ENCODE measurements at regions not wholly inside any gene's neighbourhood (a gene's known extent, or its start where the extent isn't known, plus 50 kb on each side); places are given as distances from the start of the nearest gene placed in this dataset.

DNA sequence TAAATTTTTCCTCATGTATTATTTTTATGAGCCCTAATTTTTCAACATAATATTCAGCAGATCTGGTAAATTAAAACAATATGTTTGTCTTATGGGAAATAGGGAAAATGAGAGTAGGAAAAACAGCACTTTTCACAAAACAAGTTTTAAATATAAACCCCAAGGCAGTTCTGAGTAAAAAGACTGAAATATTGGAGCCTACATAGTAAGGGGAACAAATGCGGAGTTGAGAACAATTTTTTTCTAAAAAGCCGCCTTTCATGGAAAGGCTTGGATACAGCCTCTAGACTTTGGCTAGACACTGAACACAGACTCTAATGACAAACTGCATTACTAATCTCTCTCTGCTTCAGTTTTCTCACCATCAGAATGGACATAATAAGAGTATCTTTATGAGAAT is 174.1 kb downstream of the NOL4 start:
- no peaks in the 10 kb centered on the region for H3K27me3 Mint-ChIP-seq (ENCODE audit: low read depth)
- no peak overlapping the region for H3K27ac Mint-ChIP-seq
- CTCF ChIA-PET = no interaction called here
- H3K4me3 Mint-ChIP-seq = no peak overlapping the region
- DNase-seq = no peak
- intact Hi-C loops (cut with micrococcal nuclease) = no loop called here
- H3K36me3 Mint-ChIP-seq (ENCODE audit: low read depth) = no peaks in the 10 kb centered on the region
- no peaks in the 10 kb centered on the region for H3K4me1 Mint-ChIP-seq (ENCODE audit: low read depth)
- H3K9me3 Mint-ChIP-seq = peaks cover 9% of the 10 kb centered on the region

DNA sequence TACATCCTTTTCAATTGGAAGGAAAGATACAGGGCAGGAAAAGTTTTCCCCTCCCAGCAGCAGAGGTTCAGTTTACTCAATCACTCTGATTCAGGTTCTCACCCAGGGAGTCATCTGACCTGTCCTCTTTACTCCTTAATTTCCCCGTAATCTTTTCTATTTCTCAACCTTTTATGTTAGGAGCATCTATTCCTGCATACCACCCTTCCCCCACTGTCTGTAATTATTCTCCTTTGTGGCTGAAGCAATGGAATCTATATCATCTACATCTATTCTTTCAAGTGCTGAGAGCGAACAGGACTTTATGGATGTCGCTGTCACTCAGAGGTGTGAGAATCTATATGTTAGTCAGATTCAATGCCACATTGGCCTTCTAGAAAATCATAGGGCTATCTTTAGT is 175.2 kb downstream of the NOL4 start:
- Mint-ChIP-seq H3K27me3 (ENCODE audit: low read depth) (no peaks in the 10 kb centered on the region), H3K36me3 (ENCODE audit: low read depth) (no peaks in the 10 kb centered on the region), H3K9me3 (peaks cover 2% of the 10 kb centered on the region), H3K4me3 (no peak overlapping the region), H3K27ac (no peak overlapping the region), H3K4me1 (ENCODE audit: low read depth) (no peaks in the 10 kb centered on the region)
- no peak for DNase-seq
- intact Hi-C loops (cut with micrococcal nuclease) = no loop called here
- CTCF ChIA-PET = no interaction called here

DNA sequence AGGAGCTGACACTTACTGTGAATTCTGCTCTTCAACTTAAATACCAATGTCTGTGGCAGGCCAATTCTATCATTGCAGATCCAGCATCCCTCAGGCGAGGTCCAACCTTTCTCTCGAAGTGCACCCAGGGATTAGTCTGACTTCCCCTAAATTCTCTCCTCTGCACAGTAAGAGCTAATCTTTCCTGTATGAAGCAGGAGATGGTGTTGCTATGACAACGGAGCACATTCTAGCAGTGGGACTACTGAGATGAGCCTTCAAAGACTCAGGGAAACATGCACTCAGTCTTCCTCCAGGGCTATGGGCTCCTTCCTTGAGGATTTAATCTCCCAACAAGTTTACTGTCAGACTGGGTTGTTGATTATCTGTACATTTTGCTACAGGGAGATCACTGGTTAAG is 176.3 kb downstream of the NOL4 start:
- Mint-ChIP-seq H3K4me1 (ENCODE audit: low read depth) (no peaks in the 10 kb centered on the region), H3K36me3 (ENCODE audit: low read depth) (no peaks in the 10 kb centered on the region), H3K27ac (no peak overlapping the region), H3K27me3 (ENCODE audit: low read depth) (no peaks in the 10 kb centered on the region), H3K9me3 (peaks cover 2% of the 10 kb centered on the region), H3K4me3 (no peak overlapping the region)
- intact Hi-C loops (cut with micrococcal nuclease) = no loop called here
- CTCF ChIA-PET = interaction anchor here (0.7 kb wide), 1 partner anchor 294 kb away, joined by 4 read pairs; no protein-coding TSS in a partner anchor
- no peak for DNase-seq

DNA sequence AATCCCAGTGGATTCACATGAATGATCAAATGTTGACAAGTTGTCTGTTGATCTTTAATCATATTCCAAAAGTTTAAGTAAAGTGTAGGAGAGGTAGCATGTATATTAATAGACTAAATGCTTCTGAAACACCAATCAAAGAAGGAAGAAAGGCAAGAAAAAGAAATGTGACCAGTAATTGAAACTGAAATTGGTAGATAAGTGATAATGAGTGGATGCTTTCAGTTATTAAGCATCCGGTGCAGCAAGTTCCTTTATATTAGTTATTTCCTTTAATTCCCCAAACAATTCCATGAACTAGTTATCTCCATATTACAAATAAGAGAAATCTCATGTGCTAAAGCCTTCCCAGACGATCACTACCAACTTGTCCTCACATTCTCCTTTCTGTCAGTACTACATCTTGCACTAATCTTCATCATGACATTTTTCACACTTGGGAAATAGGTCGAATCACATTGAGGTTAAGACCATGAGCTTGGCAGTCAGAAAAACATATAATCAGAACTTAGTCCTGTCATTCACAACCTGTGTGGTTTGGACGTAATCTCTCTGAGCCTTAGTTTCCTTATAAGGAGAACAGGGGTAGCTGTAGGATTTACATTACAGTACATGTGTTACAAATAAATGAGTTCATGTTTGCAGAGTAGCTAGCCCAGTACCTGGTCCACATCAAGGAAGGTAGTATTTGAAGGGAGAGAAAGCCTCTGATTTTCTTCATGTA is 182.1 kb downstream of the NOL4 start:
- H3K36me3 Mint-ChIP-seq (ENCODE audit: low read depth) = no peaks in the 10 kb centered on the region
- no peak overlapping the region for H3K4me3 Mint-ChIP-seq
- no peaks in the 10 kb centered on the region for H3K4me1 Mint-ChIP-seq (ENCODE audit: low read depth)
- no peaks in the 10 kb centered on the region for H3K27me3 Mint-ChIP-seq (ENCODE audit: low read depth)
- CTCF ChIA-PET = no interaction called here
- no peak for DNase-seq
- H3K9me3 Mint-ChIP-seq = peaks cover 5% of the 10 kb centered on the region
- intact Hi-C loops (cut with micrococcal nuclease) = no loop called here
- H3K27ac Mint-ChIP-seq = no peak overlapping the region

DNA sequence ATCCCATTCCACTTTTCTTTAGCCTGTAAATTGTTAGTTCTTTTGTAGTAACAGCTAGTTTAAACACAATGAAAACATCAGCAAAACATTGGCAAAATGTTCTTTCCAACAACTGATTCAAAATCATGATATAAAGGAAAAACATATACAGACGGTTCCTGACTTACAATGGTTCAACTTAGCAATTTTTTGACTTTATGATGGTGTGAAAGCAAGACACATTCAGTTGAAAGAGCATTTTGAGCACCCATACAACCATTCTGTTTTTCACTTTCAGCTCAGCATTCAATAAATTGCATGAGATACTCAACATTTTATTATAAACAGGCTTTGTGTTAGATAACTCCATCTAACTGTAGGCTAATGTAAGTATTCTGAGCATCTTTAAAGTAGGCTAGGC is 185.1 kb downstream of the NOL4 start:
- Mint-ChIP-seq H3K9me3 (peaks cover 5% of the 10 kb centered on the region), H3K27me3 (ENCODE audit: low read depth) (no peaks in the 10 kb centered on the region), H3K4me1 (ENCODE audit: low read depth) (no peaks in the 10 kb centered on the region), H3K27ac (no peak overlapping the region), H3K4me3 (no peak overlapping the region), H3K36me3 (ENCODE audit: low read depth) (no peaks in the 10 kb centered on the region)
- intact Hi-C loops (cut with micrococcal nuclease) = no loop called here
- CTCF ChIA-PET = no interaction called here
- no peak for DNase-seq

DNA sequence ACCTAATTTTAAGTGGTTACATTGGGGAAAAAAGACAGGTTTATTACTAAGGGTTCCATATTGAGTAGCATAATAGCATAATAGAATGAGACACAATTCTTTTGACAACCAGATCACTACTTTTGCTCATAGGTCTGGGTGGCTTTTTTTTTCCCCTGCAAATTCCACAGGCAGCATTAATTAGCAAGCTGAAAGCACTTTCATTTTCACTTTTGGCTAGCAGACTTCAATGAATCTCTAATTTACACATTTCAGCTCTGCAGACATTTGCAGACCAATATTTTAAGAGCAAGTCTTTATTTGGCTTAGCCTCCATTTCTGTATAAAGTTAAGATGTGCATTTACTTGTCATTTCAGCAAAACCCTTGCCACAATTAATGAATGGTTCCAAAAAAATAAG is 185.5 kb downstream of the NOL4 start:
- peaks cover 5% of the 10 kb centered on the region for H3K9me3 Mint-ChIP-seq

DNA sequence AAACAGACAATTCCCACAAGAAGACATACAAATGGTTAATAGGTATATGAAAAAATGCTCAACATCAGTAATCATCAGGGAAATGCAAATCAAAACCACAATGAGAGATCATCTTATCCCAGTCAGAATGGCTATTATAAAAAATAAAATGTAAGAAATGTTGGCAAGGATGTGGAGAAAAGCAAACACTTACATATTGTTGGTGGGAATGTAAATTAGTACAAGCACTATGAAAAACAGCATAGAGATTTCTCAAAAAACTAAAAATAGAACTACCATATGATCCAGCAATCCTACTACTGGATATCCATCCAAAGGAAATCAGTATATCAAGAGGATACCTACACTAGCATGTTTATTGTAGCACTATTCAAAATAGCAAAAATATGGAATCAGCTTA is 186.6 kb downstream of the NOL4 start:
- CTCF ChIA-PET = no interaction called here
- Mint-ChIP-seq H3K27ac (no peak overlapping the region), H3K9me3 (peaks cover 7% of the 10 kb centered on the region), H3K4me1 (ENCODE audit: low read depth) (no peaks in the 10 kb centered on the region), H3K36me3 (ENCODE audit: low read depth) (no peaks in the 10 kb centered on the region), H3K27me3 (ENCODE audit: low read depth) (no peaks in the 10 kb centered on the region), H3K4me3 (no peak overlapping the region)
- intact Hi-C loops (cut with micrococcal nuclease) = no loop called here
- no peak for DNase-seq

More for the DNA sequence above, 185.5 kb downstream of the NOL4 start:
- Mint-ChIP-seq H3K4me1 (ENCODE audit: low read depth) (no peaks in the 10 kb centered on the region), H3K4me3 (no peak overlapping the region), H3K27me3 (ENCODE audit: low read depth) (no peaks in the 10 kb centered on the region), H3K27ac (no peak overlapping the region), H3K36me3 (ENCODE audit: low read depth) (no peaks in the 10 kb centered on the region)
- CTCF ChIA-PET = no interaction called here
- no peak for DNase-seq
- intact Hi-C loops (cut with micrococcal nuclease) = no loop called here

DNA sequence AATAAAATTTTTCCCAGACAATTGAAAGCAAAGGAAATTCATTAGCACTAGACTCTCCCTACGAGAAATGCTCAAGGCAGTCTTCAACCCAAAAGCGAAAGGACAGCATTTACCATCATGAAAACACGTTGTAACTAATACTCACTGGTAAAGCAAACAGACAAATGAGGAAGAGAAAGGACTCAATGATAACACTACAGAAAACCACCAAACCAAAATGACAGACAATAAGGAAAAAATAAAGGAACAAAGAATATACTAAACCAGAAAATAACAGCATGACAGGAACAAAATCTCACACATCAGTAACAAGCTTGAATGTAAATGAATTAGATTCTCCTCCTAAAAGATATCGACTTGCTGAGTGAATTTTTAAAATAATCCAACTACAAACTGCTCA is 190.7 kb downstream of the NOL4 start:
- H3K27ac Mint-ChIP-seq = no peak overlapping the region
- H3K27me3 Mint-ChIP-seq (ENCODE audit: low read depth) = no peaks in the 10 kb centered on the region
- H3K4me1 Mint-ChIP-seq (ENCODE audit: low read depth) = no peaks in the 10 kb centered on the region
- CTCF ChIA-PET = no interaction called here
- H3K36me3 Mint-ChIP-seq (ENCODE audit: low read depth) = no peaks in the 10 kb centered on the region
- no peak for DNase-seq
- peaks cover 12% of the 10 kb centered on the region for H3K9me3 Mint-ChIP-seq
- no peak overlapping the region for H3K4me3 Mint-ChIP-seq
- intact Hi-C loops (cut with micrococcal nuclease) = no loop called here

DNA sequence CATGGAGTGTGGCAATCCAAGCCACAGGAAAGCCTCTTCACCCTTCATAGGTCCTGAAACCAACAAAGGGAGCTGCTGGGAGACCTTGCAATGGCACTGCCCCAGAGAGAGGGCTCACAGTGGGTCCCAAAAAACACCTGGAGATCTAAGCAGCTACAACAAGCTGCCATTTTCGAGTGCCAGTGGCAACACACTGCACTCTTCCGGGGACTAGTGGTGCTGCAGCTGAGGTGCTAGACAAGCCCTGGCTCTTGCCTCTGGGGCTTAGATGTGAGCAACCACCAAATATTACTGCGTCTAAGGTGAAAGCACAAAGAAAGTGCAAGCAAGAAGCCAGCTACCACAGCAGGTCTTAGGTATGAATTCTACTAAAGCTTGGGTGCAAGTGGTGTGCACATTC is 192.9 kb downstream of the NOL4 start:
- Mint-ChIP-seq H3K27ac (no peak overlapping the region), H3K27me3 (ENCODE audit: low read depth) (no peaks in the 10 kb centered on the region), H3K9me3 (peaks cover 9% of the 10 kb centered on the region), H3K4me1 (ENCODE audit: low read depth) (no peaks in the 10 kb centered on the region), H3K36me3 (ENCODE audit: low read depth) (no peaks in the 10 kb centered on the region), H3K4me3 (no peak overlapping the region)
- CTCF ChIA-PET = no interaction called here
- intact Hi-C loops (cut with micrococcal nuclease) = no loop called here
- no peak for DNase-seq

DNA sequence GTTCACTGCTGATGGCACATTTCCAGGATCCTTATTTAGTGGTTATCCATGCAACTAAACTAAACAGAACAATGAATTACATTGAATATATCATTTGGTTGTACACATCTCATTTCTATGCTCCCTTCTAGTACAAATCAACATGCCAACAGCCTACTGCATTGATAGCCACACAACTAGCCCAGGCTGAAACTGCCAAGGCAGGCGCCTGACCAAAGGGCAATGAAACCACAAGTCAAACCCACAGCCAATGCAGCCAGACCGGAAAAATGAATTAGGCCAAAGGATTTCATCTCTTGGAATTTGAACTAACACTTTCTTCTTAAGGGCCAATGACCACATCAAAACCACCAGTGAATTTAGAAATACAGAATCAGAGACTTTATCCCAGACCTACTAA is 196.4 kb downstream of the NOL4 start:
- no peak for DNase-seq
- Mint-ChIP-seq H3K27me3 (ENCODE audit: low read depth) (no peaks in the 10 kb centered on the region), H3K4me3 (no peak overlapping the region), H3K4me1 (ENCODE audit: low read depth) (no peaks in the 10 kb centered on the region), H3K27ac (no peak overlapping the region), H3K36me3 (ENCODE audit: low read depth) (no peaks in the 10 kb centered on the region), H3K9me3 (peaks cover 10% of the 10 kb centered on the region)
- CTCF ChIA-PET = no interaction called here
- intact Hi-C loops (cut with micrococcal nuclease) = no loop called here

DNA sequence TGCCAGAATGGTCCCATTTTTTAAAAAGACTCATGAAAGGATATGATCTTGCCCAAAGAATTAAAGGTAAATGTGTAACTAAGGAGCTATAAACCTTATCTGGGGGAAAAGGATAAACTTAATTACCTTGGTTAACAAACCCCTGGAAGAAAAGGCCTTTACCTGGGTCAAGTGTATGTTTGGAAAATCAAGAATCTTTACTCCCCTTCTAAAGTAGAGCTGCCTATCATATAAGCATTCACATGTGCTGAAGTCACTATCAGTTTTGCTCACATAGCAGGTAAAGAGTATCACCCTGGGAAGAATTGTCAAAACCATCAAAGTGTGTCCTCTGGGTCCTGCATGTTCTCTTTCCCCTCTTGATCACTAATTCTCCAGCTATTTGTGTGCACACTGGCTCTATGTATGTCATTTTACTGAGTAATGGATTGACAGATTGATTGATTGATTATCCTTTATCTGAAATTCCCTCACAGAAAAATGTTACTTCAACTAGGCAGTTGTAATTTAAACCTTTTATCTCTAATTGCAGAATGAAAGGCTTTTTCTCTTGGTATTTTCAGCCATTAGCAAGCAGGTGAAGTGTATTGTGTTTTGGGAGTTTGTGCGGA is 199.4 kb downstream of the NOL4 start:
- no peaks in the 10 kb centered on the region for H3K27me3 Mint-ChIP-seq (ENCODE audit: low read depth)
- CTCF ChIA-PET = no interaction called here
- H3K4me1 Mint-ChIP-seq (ENCODE audit: low read depth) = no peaks in the 10 kb centered on the region
- intact Hi-C loops (cut with micrococcal nuclease) = no loop called here
- H3K9me3 Mint-ChIP-seq = peaks cover 4% of the 10 kb centered on the region
- no peaks in the 10 kb centered on the region for H3K36me3 Mint-ChIP-seq (ENCODE audit: low read depth)
- DNase-seq = no peak
- no peak overlapping the region for H3K27ac Mint-ChIP-seq
- H3K4me3 Mint-ChIP-seq = no peak overlapping the region

DNA sequence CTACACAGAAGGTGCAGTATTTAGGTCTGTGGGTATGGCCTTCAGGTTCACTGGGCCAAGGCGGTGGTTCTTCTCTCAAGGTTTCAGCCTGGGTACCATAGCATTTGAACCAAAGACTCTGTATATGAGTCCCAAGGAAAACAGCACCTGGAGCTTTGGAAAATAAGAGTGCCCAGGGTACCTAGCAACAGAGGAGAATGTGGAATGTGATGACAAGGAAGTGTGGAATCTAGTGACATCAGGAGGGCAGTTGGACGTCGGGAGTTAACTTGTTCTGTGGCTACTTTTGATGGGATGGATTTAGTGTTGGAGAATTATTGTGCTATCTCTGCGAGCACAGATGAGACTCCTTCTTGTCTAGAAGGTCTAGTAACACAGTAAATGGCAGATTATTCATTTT is 201.2 kb downstream of the NOL4 start:
- Mint-ChIP-seq H3K27ac (no peak overlapping the region), H3K27me3 (ENCODE audit: low read depth) (no peaks in the 10 kb centered on the region), H3K4me1 (ENCODE audit: low read depth) (no peaks in the 10 kb centered on the region), H3K4me3 (no peak overlapping the region), H3K36me3 (ENCODE audit: low read depth) (no peaks in the 10 kb centered on the region), H3K9me3 (peaks cover 6% of the 10 kb centered on the region)
- CTCF ChIA-PET = no interaction called here
- no peak for DNase-seq
- intact Hi-C loops (cut with micrococcal nuclease) = no loop called here

DNA sequence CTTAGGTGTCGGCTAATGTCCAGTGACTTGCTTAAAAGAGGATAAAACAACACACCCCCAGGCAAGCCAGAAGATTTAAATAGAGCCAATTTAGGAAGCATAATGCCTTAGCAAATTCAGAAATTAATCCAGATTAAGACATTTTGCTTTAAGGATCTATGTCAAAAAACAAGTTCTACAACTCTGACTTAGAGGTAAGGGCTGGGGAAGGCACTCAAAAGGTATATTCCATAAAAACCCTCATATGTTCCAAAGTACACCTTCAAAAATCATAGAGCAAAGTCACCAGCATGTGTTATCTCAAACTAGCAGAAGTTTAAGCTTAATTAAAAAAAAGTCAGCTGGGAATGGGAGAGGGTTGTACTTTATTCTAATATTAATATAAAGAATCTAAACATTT is 206.4 kb downstream of the NOL4 start:
- H3K27me3 Mint-ChIP-seq (ENCODE audit: low read depth) = no peaks in the 10 kb centered on the region
- intact Hi-C loops (cut with micrococcal nuclease) = no loop called here
- H3K36me3 Mint-ChIP-seq (ENCODE audit: low read depth) = no peaks in the 10 kb centered on the region
- H3K4me3 Mint-ChIP-seq = no peak overlapping the region
- no peak overlapping the region for H3K27ac Mint-ChIP-seq
- CTCF ChIA-PET = no interaction called here
- H3K4me1 Mint-ChIP-seq (ENCODE audit: low read depth) = no peaks in the 10 kb centered on the region
- peaks cover 2% of the 10 kb centered on the region for H3K9me3 Mint-ChIP-seq
- no peak for DNase-seq

Data from activated naive CD4-positive, alpha-beta T cell treated with anti-CD3 and anti-CD28 coated beads for 36 hours (primary cell).